IMR-90 (cell line): ENCODE measurements at regions not wholly inside any gene's neighbourhood (a gene's known extent, or its start where the extent isn't known, plus 50 kb on each side); places are given as distances from the start of the nearest gene placed in this dataset.
"Not testable (repeated sequence)": the region's sequence is repeated elsewhere in the genome, so short reads cannot be mapped to it uniquely, and the experiment has no call there.

Experiments
- ATAC-seq: fragments of 200-7000 bp; cut with Tn5 transposase; 2 replicates; pipeline ENCODE4 v1.9.1; 2020; ENCODE audit warnings: low read depth, mild to moderate bottlenecking, moderate library complexity
- BruUV-seq: library from RNA; stranded (reverse); fragments of 400-500 nt; replicated peaks from 2 replicates; lab custom pipeline; 2021; lab: Mats Ljungman, UMichigan
- CTCF ChIA-PET: fragments of 300-600 bp; formaldehyde crosslinking; extraction: SDS; loops from one replicate; lab custom pipeline; 2021; ENCODE audit warnings: antibody characterized with exemption; lab: Yijun Ruan, JAX
- POLR2A ChIA-PET: fragments of 300-600 bp; sonication (Branson Sonifier 250); formaldehyde crosslinking; loops from one replicate; lab custom pipeline; 2022; ENCODE audit warnings: antibody characterized with exemption; ENCODE audit not compliant: unreplicated experiment; lab: Charles Lee
- DNase-seq: peaks from one replicate; pipeline ENCODE4 v3.0.0; 2013
- H2AFZ ChIP-seq: replicated peaks from 2 replicates; pipeline ENCODE3; 2013; ENCODE audit warnings: low read length, mild to moderate bottlenecking; ENCODE audit not compliant: poor library complexity
- H2AK5ac ChIP-seq: 2 replicates; pipeline ENCODE4 v1.6.1; 2013; ENCODE audit warnings: low read depth, low read length, inconsistent platforms
- H2AK9ac ChIP-seq: replicated peaks from 2 replicates; pipeline ENCODE3; 2013; ENCODE audit warnings: mild to moderate bottlenecking, low read depth, low read length, moderate library complexity; ENCODE audit not compliant: poor library complexity
- H2BK120ac ChIP-seq: 2 replicates; pipeline ENCODE4 v1.6.1; 2013; ENCODE audit warnings: low read depth, low read length, inconsistent platforms
- H2BK15ac ChIP-seq: 3 replicates; pipeline ENCODE4 v1.6.1; 2013; ENCODE audit warnings: low read depth, low read length, inconsistent platforms
- H2BK20ac ChIP-seq: 2 replicates; pipeline ENCODE4 v1.6.1; 2013; ENCODE audit warnings: low read depth, mild to moderate bottlenecking, inconsistent platforms, low read length, moderate library complexity
- H2BK5ac ChIP-seq: 2 replicates; pipeline ENCODE4 v1.6.1; 2013; ENCODE audit warnings: mild to moderate bottlenecking, low read depth, low read length, inconsistent platforms; ENCODE audit not compliant: poor library complexity, severe bottlenecking
- H3K14ac ChIP-seq: replicated peaks from 2 replicates; pipeline ENCODE4 v1.6.1; 2013; ENCODE audit warnings: low read depth, low read length, inconsistent platforms
- H3K18ac ChIP-seq: 2 replicates; pipeline ENCODE4 v1.6.1; 2013; ENCODE audit warnings: low read depth, low read length, control low read depth
- H3K23ac ChIP-seq: 2 replicates; pipeline ENCODE4 v1.6.1; 2013; ENCODE audit warnings: low read depth, low read length, inconsistent platforms
- H3K27ac ChIP-seq: 2 replicates; pipeline ENCODE4 v1.5.1; 2013; ENCODE audit warnings: mild to moderate bottlenecking, control low read depth, low read length; ENCODE audit not compliant: insufficient read depth
- H3K27me3 ChIP-seq: 2 replicates; pipeline ENCODE4 v1.6.1; 2013; ENCODE audit warnings: low read length; ENCODE audit not compliant: control insufficient read depth, insufficient read depth
- H3K36me3 ChIP-seq: 2 replicates; pipeline ENCODE4 v1.6.1; 2013; ENCODE audit warnings: low read length, mixed read lengths; ENCODE audit not compliant: control insufficient read depth, insufficient read depth
- H3K4ac ChIP-seq: 2 replicates; pipeline ENCODE4 v1.6.1; 2013; ENCODE audit warnings: low read depth, low read length, inconsistent platforms
- H3K4me1 ChIP-seq: 2 replicates; pipeline ENCODE4 v1.6.1; 2013; ENCODE audit warnings: low read length, mixed read lengths; ENCODE audit not compliant: control insufficient read depth, insufficient read depth
- H3K4me2 ChIP-seq: 2 replicates; pipeline ENCODE4 v1.6.1; 2013; ENCODE audit warnings: low read depth, mild to moderate bottlenecking, control low read depth, low read length, moderate library complexity
- H3K4me3 ChIP-seq: 2 replicates; pipeline ENCODE4 v1.5.1; 2013; ENCODE audit warnings: low read depth, mild to moderate bottlenecking, control low read depth, low read length, moderate library complexity; ENCODE audit not compliant: insufficient read depth
- H3K56ac ChIP-seq: 2 replicates; pipeline ENCODE4 v1.6.1; 2013; ENCODE audit warnings: low read length, inconsistent platforms; ENCODE audit not compliant: insufficient read depth; ENCODE audit errors: extremely low read depth
- H3K79me1 ChIP-seq, 2 experiments: 2 replicates each; pipeline ENCODE4 v1.6.1; 2013; ENCODE audit warnings: low read length in 2 of 2, inconsistent platforms in 1 of 2, low read depth in 1 of 2
- H3K9ac ChIP-seq: 2 replicates; pipeline ENCODE4 v1.6.1; 2013; ENCODE audit warnings: low read depth, low read length, control low read depth
- H3K9me1 ChIP-seq: 2 replicates; pipeline ENCODE4 v1.6.1; 2013; ENCODE audit warnings: low read length, inconsistent platforms; ENCODE audit not compliant: insufficient read depth
- H3K9me3 ChIP-seq: 2 replicates; pipeline ENCODE4 v1.6.1; 2013; ENCODE audit warnings: low read length; ENCODE audit not compliant: control insufficient read depth, insufficient read depth
- H4K20me1 ChIP-seq: 2 replicates; pipeline ENCODE4 v1.6.1; 2013; ENCODE audit warnings: low read length, inconsistent platforms; ENCODE audit not compliant: insufficient read depth
- H4K5ac ChIP-seq: 2 replicates; pipeline ENCODE4 v1.6.1; 2013; ENCODE audit warnings: mild to moderate bottlenecking, low read depth, low read length, control low read depth
- H4K8ac ChIP-seq, 2 experiments: 2 replicates each; pipeline ENCODE4 v1.6.1; 2013; ENCODE audit warnings: low read depth in 2 of 2, low read length in 2 of 2, control low read depth in 1 of 2, inconsistent platforms in 1 of 2
- H4K91ac ChIP-seq: 2 replicates; pipeline ENCODE4 v1.6.1; 2013; ENCODE audit warnings: low read depth, low read length, inconsistent platforms; ENCODE audit not compliant: insufficient read depth
- WGBS, 2 experiments: methylation state at CpG; one replicate each; pipeline versions ENCODE4 v1.1.5 to v1.1.7; 2013; ENCODE audit warnings: missing lambda C conversion rate in 2 of 2; ENCODE audit not compliant: insufficient read length in 1 of 2; ENCODE audit errors: extremely low coverage in 2 of 2; 5-methylcytosine and 5-hydroxymethylcytosine counted together
- dilution Hi-C: fragments of 300-500 bp; cut with HindIII; formaldehyde crosslinking; loops from one replicate; pipeline ENCODE4 v1.14.3; 2018; ENCODE audit warnings: low sequenced_read_pairs; ENCODE audit not compliant: unreplicated experiment
- in situ Hi-C: fragments of 300-500 bp; cut with MboI; formaldehyde crosslinking; loops from 3 replicates; pipeline ENCODE4 v1.14.3; 2019; ENCODE audit warnings: low sequenced_read_pairs, inconsistent platforms, mixed read lengths
- intact Hi-C: fragments of 100-400 bp; cut with micrococcal nuclease; formaldehyde crosslinking; loops from 2 replicates; pipeline ENCODE4 v1.10.0; 2022

GRCh38 chr7:130860832-130861231 is 126.8 kb upstream of the KLF14 start:
- BruUV-seq, CTCF ChIA-PET, intact Hi-C loops, H4K91ac ChIP-seq, H3K56ac ChIP-seq, in situ Hi-C loops, H4K20me1 ChIP-seq, H2AK5ac ChIP-seq, H2BK15ac ChIP-seq, H2BK5ac ChIP-seq, H2BK20ac ChIP-seq, H3K27me3 ChIP-seq, H3K9ac ChIP-seq, dilution Hi-C loops, H3K14ac ChIP-seq, H3K23ac ChIP-seq, H2BK120ac ChIP-seq, H2AFZ ChIP-seq, H3K18ac ChIP-seq, H4K8ac ChIP-seq, H3K4me3 ChIP-seq, DNase-seq, H2AK9ac ChIP-seq, POLR2A ChIA-PET, H3K4ac ChIP-seq, H3K4me2 ChIP-seq, H3K9me1 ChIP-seq, ATAC-seq, H3K4me1 ChIP-seq, H4K5ac ChIP-seq, H3K27ac ChIP-seq: not testable (repeated sequence)
- 60% methylated on average over 1 of the region's 2 CpGs; no CpG with 5 or more reads in 1 of the 2 experiments for WGBS, 2 experiments
- Histone ChIP-seq H3K9me3 (peaks cover 17% of the 10 kb centered on the region), H3K36me3 (peaks cover 26% of the 10 kb centered on the region), H3K79me1 (peaks cover 9 to 24% of the 10 kb centered on the region in 2 experiments; a peak in 2 of 4 replicates)
